ENCODE measurements at regions not wholly inside any gene's neighbourhood (a gene's known extent, or its start where the extent isn't known, plus 50 kb on each side); places are given as distances from the start of the nearest gene placed in this dataset.
"Not testable (repeated sequence)": the region's sequence is repeated elsewhere in the genome, so short reads cannot be mapped to it uniquely, and the experiment has no call there.

- BruUV-seq (replicated peaks) = no TSS peak
- intact Hi-C loops (cut with micrococcal nuclease; ENCODE audit: unreplicated experiment) = no loop called here
- TF ChIP-seq EZH2 (IDR thresholded peaks at IDR 0.05; ENCODE audit: borderline replicate concordance, low read depth, low read length, poor library complexity, severe bottlenecking) (no peak), CTCF (conservative IDR thresholded peaks at IDR 0.05; ENCODE audit: low read depth, low read length) (no peak)
Measured at GRCh38 chr2:212722046-212722445, 183.4 kb upstream of the ERBB4 start.

GRCh38 chr2:212721026-212721451 is 182.4 kb upstream of the ERBB4 start:
- Histone ChIP-seq H3K4me1 (ENCODE audit: insufficient read depth, low read length, poor library complexity, severe bottlenecking) (no peaks in the 10 kb centered on the region), H3K9me3 (ENCODE audit: low read depth, low read length, poor library complexity, severe bottlenecking) (no peaks in the 10 kb centered on the region), H3K4me3 (ENCODE audit: low read depth, low read length, poor library complexity, severe bottlenecking) (no peak overlapping the region), H3K36me3 (ENCODE audit: insufficient read depth, low read length, poor library complexity, severe bottlenecking) (no peaks in the 10 kb centered on the region), H3K27me3 (replicated peaks; ENCODE audit: insufficient read depth, low read depth, low read length, poor library complexity) (no peaks in the 10 kb centered on the region), H3K27ac (ENCODE audit: low read depth, low read length, poor library complexity, severe bottlenecking) (no peak overlapping the region)
- TF ChIP-seq EZH2 (IDR thresholded peaks at IDR 0.05; ENCODE audit: borderline replicate concordance, low read depth, low read length, poor library complexity, severe bottlenecking) (no peak), CTCF (conservative IDR thresholded peaks at IDR 0.05; ENCODE audit: low read depth, low read length) (no peak)
- intact Hi-C loops (cut with micrococcal nuclease; ENCODE audit: unreplicated experiment) = no loop called here
- BruUV-seq (replicated peaks) = no TSS peak
- ChIA-PET POLR2A (ENCODE audit: low non-redundant PET) (no interaction called here), CTCF (no interaction called here)
- DNase-seq (ENCODE audit: low spot score) = no peak

More at GRCh38 chr2:212722046-212722445, 183.4 kb upstream of the ERBB4 start:
- Histone ChIP-seq H3K36me3 (ENCODE audit: insufficient read depth, low read length, poor library complexity, severe bottlenecking) (no peaks in the 10 kb centered on the region), H3K4me3 (ENCODE audit: low read depth, low read length, poor library complexity, severe bottlenecking) (no peak overlapping the region), H3K9me3 (ENCODE audit: low read depth, low read length, poor library complexity, severe bottlenecking) (no peaks in the 10 kb centered on the region), H3K27me3 (replicated peaks; ENCODE audit: insufficient read depth, low read depth, low read length, poor library complexity) (no peaks in the 10 kb centered on the region), H3K4me1 (ENCODE audit: insufficient read depth, low read length, poor library complexity, severe bottlenecking) (no peaks in the 10 kb centered on the region), H3K27ac (ENCODE audit: low read depth, low read length, poor library complexity, severe bottlenecking) (no peak overlapping the region)
- ChIA-PET POLR2A (ENCODE audit: low non-redundant PET) (no interaction called here), CTCF (no interaction called here)
- no peak for DNase-seq (ENCODE audit: low spot score)

GRCh38 chr2:212715411-212715810 is 176.8 kb upstream of the ERBB4 start:
- DNase-seq (ENCODE audit: low spot score); H3K9me3 ChIP-seq (ENCODE audit: low read depth, low read length, poor library complexity, severe bottlenecking); H3K4me3 ChIP-seq (ENCODE audit: low read depth, low read length, poor library complexity, severe bottlenecking); H3K27ac ChIP-seq (ENCODE audit: low read depth, low read length, poor library complexity, severe bottlenecking); BruUV-seq (replicated peaks); H3K27me3 ChIP-seq (replicated peaks; ENCODE audit: insufficient read depth, low read depth, low read length, poor library complexity); H3K36me3 ChIP-seq (ENCODE audit: insufficient read depth, low read length, poor library complexity, severe bottlenecking); CTCF ChIA-PET; H3K4me1 ChIP-seq (ENCODE audit: insufficient read depth, low read length, poor library complexity, severe bottlenecking); intact Hi-C loops (cut with micrococcal nuclease; ENCODE audit: unreplicated experiment); POLR2A ChIA-PET (ENCODE audit: low non-redundant PET): not testable (repeated sequence)

GRCh38 chr2:212713681-212714080 is 175.1 kb upstream of the ERBB4 start:
- no peak overlapping the region for H3K27ac ChIP-seq (ENCODE audit: low read depth, low read length, poor library complexity, severe bottlenecking)
- H3K9me3 ChIP-seq (ENCODE audit: low read depth, low read length, poor library complexity, severe bottlenecking) = no peaks in the 10 kb centered on the region
- DNase-seq (ENCODE audit: low spot score) = no peak
- intact Hi-C loops (cut with micrococcal nuclease; ENCODE audit: unreplicated experiment) = no loop called here
- no peaks in the 10 kb centered on the region for H3K36me3 ChIP-seq (ENCODE audit: insufficient read depth, low read length, poor library complexity, severe bottlenecking)
- TF ChIP-seq EZH2 (IDR thresholded peaks at IDR 0.05; ENCODE audit: borderline replicate concordance, low read depth, low read length, poor library complexity, severe bottlenecking) = no peak
- no peak for TF ChIP-seq CTCF (conservative IDR thresholded peaks at IDR 0.05; ENCODE audit: low read depth, low read length)
- H3K4me1 ChIP-seq (ENCODE audit: insufficient read depth, low read length, poor library complexity, severe bottlenecking) = no peaks in the 10 kb centered on the region
- no peaks in the 10 kb centered on the region for H3K27me3 ChIP-seq (replicated peaks; ENCODE audit: insufficient read depth, low read depth, low read length, poor library complexity)
- H3K4me3 ChIP-seq (ENCODE audit: low read depth, low read length, poor library complexity, severe bottlenecking) = no peak overlapping the region
- ChIA-PET CTCF (no interaction called here), POLR2A (ENCODE audit: low non-redundant PET) (no interaction called here)
- no TSS peak for BruUV-seq (replicated peaks)

All from A673 (cell line).